Esophagus squamous epithelium (tissue), 5 donors: ENCODE measurements at regions not wholly inside any gene's neighbourhood (a gene's known extent, or its start where the extent isn't known, plus 50 kb on each side); places are given as distances from the start of the nearest gene placed in this dataset.

ENCODE experiments used
- DNase-seq: peaks from one replicate; lab custom pipeline; 2025; lab: John Stamatoyannopoulos, UW
- H3K27ac ChIP-seq, 4 donors: fragments of 200-600 bp; sonication (generic); one replicate each; pipeline ENCODE4 v1.5.1; 2016 to 2019; ENCODE audit warnings: mild to moderate bottlenecking in 1 of 4
- H3K27me3 ChIP-seq, 4 donors: fragments of 200-600 bp; sonication (generic); 1 replicate in 3 of 4; 2 replicates in 1 of 4; pipeline versions ENCODE4 v1.5.1 to v1.6.0; 2017 to 2021; ENCODE audit warnings: antibody characterized with exemption in 1 of 4
- H3K36me3 ChIP-seq, 3 donors: fragments of 200-600 bp; sonication (generic); one replicate each; pipeline ENCODE4 v1.5.1; 2016 to 2019
- H3K4me1 ChIP-seq, 3 donors: fragments of 200-600 bp; sonication (generic); one replicate each; pipeline ENCODE4 v1.5.1; 2017 to 2019
- H3K4me3 ChIP-seq, 4 donors: fragments of 200-600 bp; sonication (generic); 1 replicate in 3 of 4; 2 replicates in 1 of 4; pipeline ENCODE4 v1.5.1; 2016 to 2019; ENCODE audit warnings: mild to moderate bottlenecking in 2 of 4, moderate library complexity in 1 of 4
- H3K9me3 ChIP-seq, 3 donors: fragments of 200-600 bp; sonication (generic); one replicate each; pipeline ENCODE4 v1.5.1; 2016 to 2019
- POLR2A ChIP-seq, 4 donors: fragments of 450-650 bp; IDR thresholded peaks; one replicate each; pipeline ENCODE4 v1.6.1; 2017; ENCODE audit warnings: antibody characterized with exemption in 4 of 4, mild to moderate bottlenecking in 4 of 4, moderate library complexity in 3 of 4
- WGBS, 2 donors: methylation state at CpG; one replicate each; pipeline ENCODE4 v1.1.5; 2018; 5-methylcytosine and 5-hydroxymethylcytosine counted together
- intact Hi-C: fragments of 100-400 bp; cut with DNase I; formaldehyde crosslinking; loops from one replicate; pipeline ENCODE4 v1.15.0; 2022
- TF ChIP-seq, protein P1 (sequence below), 6 experiments: fragments of 450-650 bp in 4 of 6; fragments of 200-600 bp in 2 of 6; sonication (generic) in 2 of 6; IDR thresholded peaks; one replicate each; pipeline ENCODE4 v1.5.1; 2016 to 2019; ENCODE audit warnings: antibody characterized with exemption in 6 of 6, mild to moderate bottlenecking in 4 of 6, moderate library complexity in 4 of 6
- donor health status: DM: yes; HTN: yes; CAD: no.

DNA sequence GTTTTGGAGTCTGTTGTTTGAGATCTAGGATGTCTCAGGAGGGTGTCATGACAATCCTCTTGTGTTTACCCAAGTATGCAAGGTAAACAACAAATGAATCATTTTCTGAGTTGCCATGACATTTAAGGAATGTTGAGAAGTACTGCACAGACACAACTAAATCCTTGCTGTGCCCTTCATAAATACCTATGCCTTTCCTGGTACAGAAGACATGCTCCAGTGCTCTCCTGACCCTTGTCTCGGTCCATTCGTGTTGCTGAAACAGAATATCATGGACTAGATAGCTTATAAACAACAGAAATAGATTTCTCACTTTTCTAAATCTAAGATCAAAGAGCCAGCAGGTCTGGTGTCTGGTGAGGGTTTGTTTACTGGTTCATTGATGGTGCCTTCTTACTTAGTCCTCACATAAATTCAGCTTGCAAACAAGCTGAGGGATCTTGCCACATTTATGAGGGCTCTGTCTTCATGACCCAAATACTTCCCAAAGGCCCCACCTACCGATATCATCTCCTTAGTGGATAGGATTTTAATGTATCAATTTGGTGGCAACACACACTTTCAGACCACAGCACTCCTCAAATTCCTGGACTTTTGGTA lies 341.8 kb upstream of the SEMA3A start:
- DNase-seq, result no peak
- no peak overlapping the region for H3K27ac ChIP-seq

DNA sequence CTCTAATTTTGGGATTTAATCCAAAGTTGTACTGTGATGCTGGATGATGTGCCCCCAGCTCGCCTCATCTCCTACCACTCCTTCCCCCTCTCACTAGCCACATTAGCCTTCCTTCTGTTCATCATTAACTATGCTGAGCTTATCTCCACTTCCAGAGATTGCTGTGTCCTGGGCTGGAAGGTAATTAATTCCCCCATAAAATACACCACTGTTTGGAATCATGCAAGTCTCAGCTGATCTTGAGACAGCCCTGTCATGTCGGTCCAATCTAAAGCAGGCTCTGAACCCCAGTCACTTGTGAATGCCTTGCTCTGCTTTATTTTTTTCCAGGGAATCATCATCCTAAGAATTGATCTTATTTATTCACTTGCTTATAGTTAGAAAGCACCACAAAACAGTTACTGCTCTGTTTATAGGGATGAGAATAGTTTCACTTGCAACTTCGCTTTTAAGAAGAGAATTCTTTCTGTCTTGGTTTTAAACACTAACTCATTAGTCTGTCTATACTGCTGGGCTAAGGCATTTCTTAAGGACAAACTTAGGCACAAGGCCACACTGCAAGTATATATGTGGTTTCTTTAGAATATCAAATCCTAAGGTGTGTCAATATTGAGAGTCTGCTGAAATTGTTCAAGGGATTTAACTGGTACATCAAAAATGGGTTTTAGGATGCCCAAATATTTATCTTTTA lies 341.1 kb upstream of the SEMA3A start:
- no peak overlapping the region for H3K4me3 ChIP-seq
- no peak for DNase-seq
- no peaks in the 10 kb centered on the region for H3K4me1 ChIP-seq
- TF ChIP-seq POLR2A (IDR thresholded peaks at IDR 0.05), result no peak
- TF ChIP-seq, protein P1, sequence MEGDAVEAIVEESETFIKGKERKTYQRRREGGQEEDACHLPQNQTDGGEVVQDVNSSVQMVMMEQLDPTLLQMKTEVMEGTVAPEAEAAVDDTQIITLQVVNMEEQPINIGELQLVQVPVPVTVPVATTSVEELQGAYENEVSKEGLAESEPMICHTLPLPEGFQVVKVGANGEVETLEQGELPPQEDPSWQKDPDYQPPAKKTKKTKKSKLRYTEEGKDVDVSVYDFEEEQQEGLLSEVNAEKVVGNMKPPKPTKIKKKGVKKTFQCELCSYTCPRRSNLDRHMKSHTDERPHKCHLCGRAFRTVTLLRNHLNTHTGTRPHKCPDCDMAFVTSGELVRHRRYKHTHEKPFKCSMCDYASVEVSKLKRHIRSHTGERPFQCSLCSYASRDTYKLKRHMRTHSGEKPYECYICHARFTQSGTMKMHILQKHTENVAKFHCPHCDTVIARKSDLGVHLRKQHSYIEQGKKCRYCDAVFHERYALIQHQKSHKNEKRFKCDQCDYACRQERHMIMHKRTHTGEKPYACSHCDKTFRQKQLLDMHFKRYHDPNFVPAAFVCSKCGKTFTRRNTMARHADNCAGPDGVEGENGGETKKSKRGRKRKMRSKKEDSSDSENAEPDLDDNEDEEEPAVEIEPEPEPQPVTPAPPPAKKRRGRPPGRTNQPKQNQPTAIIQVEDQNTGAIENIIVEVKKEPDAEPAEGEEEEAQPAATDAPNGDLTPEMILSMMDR (IDR thresholded peaks at IDR 0.05), result no peak
- 43 to 69% methylated on average over 3 of the region's 3 CpGs for WGBS, 2 donors
- no peaks in the 10 kb centered on the region for H3K36me3 ChIP-seq
- H3K9me3 ChIP-seq, result no peaks in the 10 kb centered on the region
- H3K27me3 ChIP-seq, result no peaks in the 10 kb centered on the region
- H3K27ac ChIP-seq, result no peak overlapping the region
- intact Hi-C loops, result no loop called here

More for the DNA sequence above, 341.8 kb upstream of the SEMA3A start:
- WGBS, 2 donors, result 52 to 85% methylated on average over 3 of the region's 3 CpGs
- no peaks in the 10 kb centered on the region for H3K27me3 ChIP-seq
- no peak for TF ChIP-seq POLR2A (IDR thresholded peaks at IDR 0.05)
- TF ChIP-seq, protein P1 (IDR thresholded peaks at IDR 0.05), result no peak
- H3K4me3 ChIP-seq, result no peak overlapping the region
- intact Hi-C loops, result no loop called here
- H3K9me3 ChIP-seq, result no peaks in the 10 kb centered on the region
- H3K4me1 ChIP-seq, result no peaks in the 10 kb centered on the region
- no peaks in the 10 kb centered on the region for H3K36me3 ChIP-seq

DNA sequence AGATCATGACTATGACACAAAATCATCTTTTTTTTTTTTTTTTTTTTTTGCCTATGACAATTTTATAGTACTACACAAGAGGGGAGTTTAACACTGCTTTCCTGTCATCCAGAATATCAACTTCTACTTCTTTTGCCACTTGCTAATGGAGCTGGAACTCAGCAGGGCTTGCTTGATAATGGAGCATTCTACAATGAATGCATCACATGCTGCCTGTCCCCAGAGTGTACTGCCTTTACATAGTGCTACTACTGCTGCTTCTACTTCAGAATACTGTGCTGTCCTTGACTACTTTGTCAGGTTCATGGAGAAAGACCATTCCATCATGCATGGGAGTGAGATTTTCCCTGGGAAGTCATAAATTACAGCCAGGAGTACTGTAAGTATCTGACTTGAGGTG lies 338.6 kb upstream of the SEMA3A start:
- H3K4me1 ChIP-seq, result no peaks in the 10 kb centered on the region
- intact Hi-C loops, result no loop called here
- H3K27me3 ChIP-seq, result no peaks in the 10 kb centered on the region
- no peak for TF ChIP-seq POLR2A (IDR thresholded peaks at IDR 0.05)
- TF ChIP-seq, protein P1 (IDR thresholded peaks at IDR 0.05), result no peak
- no peak overlapping the region for H3K27ac ChIP-seq
- H3K4me3 ChIP-seq, result no peak overlapping the region
- H3K9me3 ChIP-seq, result no peaks in the 10 kb centered on the region
- no peaks in the 10 kb centered on the region for H3K36me3 ChIP-seq
- DNase-seq, result no peak

DNA sequence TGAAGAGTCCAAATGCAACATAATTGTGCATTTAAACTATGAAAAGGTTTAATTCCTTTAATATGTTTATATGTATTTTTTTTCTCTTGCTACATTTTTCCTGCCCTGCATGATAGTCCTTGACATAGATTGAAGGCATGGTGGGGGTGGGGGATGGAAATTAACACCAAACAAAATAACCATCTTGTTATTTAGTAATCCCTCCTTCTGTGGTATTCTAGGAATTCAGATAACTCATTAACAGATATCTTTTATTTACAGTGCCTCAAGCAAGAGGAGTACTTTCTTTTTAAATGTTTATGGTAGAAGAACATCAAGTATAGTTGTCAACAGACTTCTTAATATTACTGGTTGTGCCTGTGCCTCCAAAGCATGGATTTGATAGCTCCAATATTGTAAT lies 337.6 kb upstream of the SEMA3A start:
- no peak for DNase-seq
- Histone ChIP-seq H3K4me3 (no peak overlapping the region), H3K9me3 (no peaks in the 10 kb centered on the region), H3K4me1 (no peaks in the 10 kb centered on the region), H3K27ac (no peak overlapping the region), H3K36me3 (no peaks in the 10 kb centered on the region), H3K27me3 (no peaks in the 10 kb centered on the region)
- intact Hi-C loops, result no loop called here
- TF ChIP-seq, protein P1 (IDR thresholded peaks at IDR 0.05), result no peak
- no peak for TF ChIP-seq POLR2A (IDR thresholded peaks at IDR 0.05)

DNA sequence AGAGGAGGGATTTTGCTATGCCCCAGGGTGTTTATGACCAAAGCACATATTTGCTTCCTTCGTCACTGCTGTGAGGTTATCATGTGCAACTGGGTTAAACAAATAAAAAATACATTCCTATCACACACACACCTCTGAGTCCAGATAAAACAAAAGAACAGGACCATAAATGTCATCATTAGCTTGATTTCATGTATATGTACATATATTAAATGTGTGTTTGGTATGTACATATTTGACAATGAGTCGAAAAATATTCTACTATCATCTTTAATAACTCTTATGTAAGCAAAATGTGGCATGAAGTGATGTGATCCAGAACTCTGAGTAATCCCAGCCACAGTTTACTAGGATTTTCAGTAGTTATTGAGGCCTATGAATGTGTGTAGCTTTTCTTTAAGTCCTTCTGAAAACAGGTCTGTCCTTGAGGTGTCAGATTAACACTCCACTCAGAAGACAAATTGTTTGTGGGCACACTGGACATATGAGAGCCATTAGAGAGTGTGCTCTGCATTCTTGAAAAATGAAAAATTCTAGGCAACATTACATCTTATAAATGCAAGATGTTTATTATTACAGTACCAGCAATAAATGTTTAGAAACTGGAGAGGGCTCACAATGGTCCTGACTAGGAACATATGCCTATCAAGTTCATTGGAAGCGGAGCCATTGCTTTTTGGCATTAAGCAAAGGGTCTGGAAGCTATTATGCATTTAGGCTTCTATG lies 335.1 kb upstream of the SEMA3A start:
- 50 to 55% methylated on average over 3 of the region's 3 CpGs for WGBS, 2 donors
- intact Hi-C loops, result no loop called here
- Histone ChIP-seq H3K9me3 (no peaks in the 10 kb centered on the region), H3K27me3 (no peaks in the 10 kb centered on the region), H3K4me3 (no peak overlapping the region), H3K4me1 (no peaks in the 10 kb centered on the region), H3K36me3 (no peaks in the 10 kb centered on the region), H3K27ac (no peak overlapping the region)
- DNase-seq, result no peak
- no peak for TF ChIP-seq POLR2A (IDR thresholded peaks at IDR 0.05)
- TF ChIP-seq, protein P1 (IDR thresholded peaks at IDR 0.05), result no peak
